Prostate gland (tissue), 2 donors: ENCODE measurements at regions not wholly inside any gene's neighbourhood (a gene's known extent, or its start where the extent isn't known, plus 50 kb on each side); places are given as distances from the start of the nearest gene placed in this dataset.

Experiments
- DNase-seq: peaks from one replicate; pipeline ENCODE4 v3.0.0-alpha.2; 2019; ENCODE audit warnings: low spot score
- H3K27ac ChIP-seq, 2 donors: fragments of 200-600 bp; sonication (generic); 2 replicates each; pipeline ENCODE4 v1.5.1; 2017 to 2019
- H3K27me3 ChIP-seq: fragments of 200-600 bp; sonication (generic); replicated peaks from 2 replicates; pipeline ENCODE4 v1.5.1; 2019; ENCODE audit not compliant: insufficient read depth
- H3K36me3 ChIP-seq, 2 donors: fragments of 200-600 bp; sonication (generic); 1 replicate in 1 of 2; 2 replicates in 1 of 2; pipeline versions ENCODE4 v1.5.1 to v1.8.1; 2017 to 2019
- H3K4me1 ChIP-seq: fragments of 200-600 bp; sonication (generic); replicated peaks from 2 replicates; pipeline ENCODE4 v1.5.1; 2019
- H3K4me3 ChIP-seq, 2 donors: fragments of 200-600 bp; sonication (generic); 2 replicates each; pipeline ENCODE4 v1.5.1; 2017 to 2019
- H3K9me3 ChIP-seq: fragments of 200-600 bp; sonication (generic); 2 replicates; pipeline ENCODE4 v1.5.1; 2017
- CTCF ChIP-seq, 4 experiments: fragments of 200-600 bp in 2 of 4; fragments of 450-650 bp in 2 of 4; sonication (generic) in 2 of 4; IDR thresholded peaks; 1 replicate in 3 of 4; 2 replicates in 1 of 4; pipeline ENCODE4 v1.5.1; 2016 to 2019; ENCODE audit warnings: antibody characterized with exemption in 4 of 4, mild to moderate bottlenecking in 2 of 4, moderate library complexity in 2 of 4
- POLR2A ChIP-seq: fragments of 450-650 bp; IDR thresholded peaks from one replicate; pipeline ENCODE4 v1.6.1; 2016; ENCODE audit warnings: antibody characterized with exemption, mild to moderate bottlenecking
- POLR2AphosphoS5 ChIP-seq: sonication (generic); formaldehyde crosslinking; IDR thresholded peaks from one replicate; pipeline ENCODE4 v1.6.1; 2017; ENCODE audit warnings: antibody characterized with exemption
- WGBS: methylation state at CpG from one replicate; pipeline ENCODE4 v1.1.5; 2018; 5-methylcytosine and 5-hydroxymethylcytosine counted together
- intact Hi-C: fragments of 100-400 bp; cut with DNase I; formaldehyde crosslinking; loops from one replicate; pipeline ENCODE4 v1.14.2; 2022

DNA sequence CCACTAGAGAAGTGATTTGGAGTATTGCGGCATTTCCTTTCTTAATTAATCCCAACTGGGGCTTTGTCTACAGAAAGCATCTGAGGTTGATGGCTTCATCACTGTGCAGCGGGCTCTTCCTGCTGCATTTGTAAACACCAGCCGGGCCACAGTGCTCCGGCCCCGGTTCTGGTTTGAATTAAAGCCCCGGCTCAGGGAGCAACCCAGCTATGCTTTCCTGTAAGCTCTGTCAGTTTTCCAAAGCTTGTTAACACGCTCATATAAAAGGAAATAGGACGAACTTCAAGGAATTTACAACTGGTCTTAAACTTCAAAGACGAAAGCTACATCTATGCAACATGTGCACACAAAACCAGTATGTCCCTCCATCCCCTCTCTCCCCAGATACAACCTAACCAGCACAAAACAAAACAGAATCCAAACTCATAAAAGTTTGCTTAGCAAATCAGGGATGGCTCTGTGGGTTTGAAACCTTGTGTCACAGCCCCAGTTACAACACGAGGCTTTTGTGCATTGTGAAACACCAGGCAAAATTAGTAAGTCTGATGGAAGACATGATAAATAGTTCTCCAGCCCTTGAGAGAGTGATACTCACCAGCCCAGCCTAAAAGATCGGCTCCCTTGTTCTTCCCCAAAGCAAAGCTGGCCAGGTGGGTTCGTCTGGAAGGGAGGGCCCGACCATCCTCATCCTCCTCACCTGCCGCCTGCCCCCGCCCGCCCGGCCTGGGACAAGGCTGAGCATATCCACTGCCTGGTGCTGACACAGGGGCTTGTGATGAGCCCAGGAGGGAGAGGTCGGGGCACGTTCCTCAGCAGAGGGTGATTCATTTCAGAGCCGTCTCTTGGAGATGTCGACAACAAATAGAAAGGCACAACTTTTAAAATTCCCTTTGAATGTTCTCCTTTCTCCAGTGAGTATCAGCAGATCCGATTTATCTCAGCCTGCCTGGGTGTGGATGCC lies 197.9 kb downstream of the TFAP2C start:
- peak; percentile 30 for DNase-seq
- Histone ChIP-seq H3K27me3 (no peaks in the 10 kb centered on the region), H3K9me3 (no peaks in the 10 kb centered on the region), H3K36me3 (no peaks in the 10 kb centered on the region), H3K4me1 (no peaks in the 10 kb centered on the region), H3K4me3 (no peak overlapping the region), H3K27ac (peak overlapping the region; percentile 31 to 45)
- TF ChIP-seq POLR2AphosphoS5 (peak; percentile 59), CTCF (IDR thresholded peaks at IDR 0.05) (no peak), POLR2A (no peak)
- intact Hi-C loops = no loop called here
- WGBS = 19% methylated on average over 22 of the region's 22 CpGs

- no peak overlapping the region for H3K4me3 ChIP-seq
- H3K36me3 ChIP-seq = no peaks in the 10 kb centered on the region
- intact Hi-C loops = no loop called here
- DNase-seq = no peak
- no peaks in the 10 kb centered on the region for H3K9me3 ChIP-seq
- no peak for TF ChIP-seq POLR2A
- TF ChIP-seq CTCF (IDR thresholded peaks at IDR 0.05) = no peak
- TF ChIP-seq POLR2AphosphoS5 = no peak
- no peaks in the 10 kb centered on the region for H3K27me3 ChIP-seq
- no peaks in the 10 kb centered on the region for H3K4me1 ChIP-seq
- 48% methylated on average over 14 of the region's 14 CpGs for WGBS
- no peak overlapping the region for H3K27ac ChIP-seq
Measured at GRCh38 chr20:56827763-56828162, 198.7 kb downstream of the TFAP2C start.

GRCh38 chr20:56828402-56828801 lies 199.3 kb downstream of the TFAP2C start:
- H3K9me3 ChIP-seq = no peaks in the 10 kb centered on the region
- no peaks in the 10 kb centered on the region for H3K36me3 ChIP-seq
- intact Hi-C loops = no loop called here
- H3K27me3 ChIP-seq = no peaks in the 10 kb centered on the region
- no peak for TF ChIP-seq CTCF (IDR thresholded peaks at IDR 0.05)
- TF ChIP-seq POLR2A = no peak
- no peak overlapping the region for H3K4me3 ChIP-seq
- WGBS = 89% methylated on average over 9 of the region's 9 CpGs
- DNase-seq = no peak
- no peaks in the 10 kb centered on the region for H3K4me1 ChIP-seq
- H3K27ac ChIP-seq = no peak overlapping the region

GRCh38 chr20:56829788-56830385 lies 200.8 kb downstream of the TFAP2C start:
- intact Hi-C loops = no loop called here
- 41% methylated on average over 17 of the region's 17 CpGs for WGBS
- TF ChIP-seq POLR2A (no peak), POLR2AphosphoS5 (no peak), CTCF (IDR thresholded peaks at IDR 0.05) (no peak)
- no peaks in the 10 kb centered on the region for H3K4me1 ChIP-seq
- H3K27ac ChIP-seq = no peak overlapping the region
- H3K27me3 ChIP-seq = no peaks in the 10 kb centered on the region
- H3K4me3 ChIP-seq = no peak overlapping the region
- no peaks in the 10 kb centered on the region for H3K36me3 ChIP-seq
- no peaks in the 10 kb centered on the region for H3K9me3 ChIP-seq
- no peak for DNase-seq
